HG03039 (cell line): ENCODE measurements at regions not wholly inside any gene's neighbourhood (a gene's known extent, or its start where the extent isn't known, plus 50 kb on each side); places are given as distances from the start of the nearest gene placed in this dataset.
"Not testable (repeated sequence)": the region's sequence is repeated elsewhere in the genome, so short reads cannot be mapped to it uniquely, and the experiment has no call there.

Source experiments
- ATAC-seq: cut with Tn5 transposase; IDR thresholded peaks from one replicate; pipeline ENCODE4 v1.9.1; 2021; ENCODE audit warnings: mild to moderate bottlenecking, moderate library complexity; ENCODE audit not compliant: unreplicated experiment

GRCh38 chr6:144392536-144392935 lies 107.4 kb downstream of the UTRN start:
- ATAC-seq = no peak

- ATAC-seq = no peak
These were observed 109.1 kb downstream of the UTRN start for GRCh38 chr6:144394210-144394609.

GRCh38 chr6:144395014-144395413 lies 109.9 kb downstream of the UTRN start:
- no peak for ATAC-seq

- ATAC-seq = no peak
These were observed 110.7 kb downstream of the UTRN start for GRCh38 chr6:144395826-144396225.

GRCh38 chr6:144397141-144397540 lies 112.0 kb downstream of the UTRN start:
- no peak for ATAC-seq

GRCh38 chr6:144400321-144400720 lies 115.2 kb downstream of the UTRN start:
- ATAC-seq = no peak

- no peak for ATAC-seq
These were observed 116.9 kb downstream of the UTRN start for GRCh38 chr6:144401736-144402733.

- ATAC-seq = no peak
These were observed 117.6 kb downstream of the UTRN start for GRCh38 chr6:144402750-144403149.

GRCh38 chr6:144405163-144405562 lies 120.0 kb downstream of the UTRN start:
- ATAC-seq = no peak

GRCh38 chr6:144406796-144407195 lies 121.7 kb downstream of the UTRN start:
- ATAC-seq = no peak

- no peak for ATAC-seq
These were observed 123.0 kb downstream of the UTRN start for GRCh38 chr6:144408161-144408560.

- ATAC-seq = no peak
These were observed 124.9 kb downstream of the UTRN start for GRCh38 chr6:144410059-144410458.

- not testable (repeated sequence) for ATAC-seq
These were observed 125.4 kb downstream of the UTRN start for GRCh38 chr6:144410574-144410973.

- no peak for ATAC-seq
These were observed 126.5 kb downstream of the UTRN start for GRCh38 chr6:144411531-144412165.

- no peak for ATAC-seq
These were observed 128.3 kb downstream of the UTRN start for GRCh38 chr6:144413418-144413817.

GRCh38 chr6:144415014-144415413 lies 129.9 kb downstream of the UTRN start:
- ATAC-seq = no peak

GRCh38 chr6:144415835-144416237 lies 130.7 kb downstream of the UTRN start:
- ATAC-seq = no peak

- ATAC-seq = no peak
These were observed 131.1 kb downstream of the UTRN start for GRCh38 chr6:144416244-144416643.

- ATAC-seq = no peak
These were observed 131.6 kb downstream of the UTRN start for GRCh38 chr6:144416773-144417172.

GRCh38 chr6:144417681-144418080 lies 132.5 kb downstream of the UTRN start:
- no peak for ATAC-seq

GRCh38 chr6:144418959-144419545 lies 133.9 kb downstream of the UTRN start:
- no peak for ATAC-seq

- ATAC-seq = no peak
These were observed 138.0 kb downstream of the UTRN start for GRCh38 chr6:144423167-144423566.
